IMR-90 (cell line): ENCODE measurements at regions not wholly inside any gene's neighbourhood (a gene's known extent, or its start where the extent isn't known, plus 50 kb on each side); places are given as distances from the start of the nearest gene placed in this dataset.

Source experiments
- ATAC-seq: fragments of 200-7000 bp; cut with Tn5 transposase; 2 replicates; pipeline ENCODE4 v1.9.1; 2020; ENCODE audit warnings: low read depth, mild to moderate bottlenecking, moderate library complexity
- BruUV-seq: library from RNA; stranded (reverse); fragments of 400-500 nt; replicated peaks from 2 replicates; lab custom pipeline; 2021; lab: Mats Ljungman, UMichigan
- CTCF ChIA-PET: fragments of 300-600 bp; formaldehyde crosslinking; extraction: SDS; loops from one replicate; lab custom pipeline; 2021; ENCODE audit warnings: antibody characterized with exemption; lab: Yijun Ruan, JAX
- POLR2A ChIA-PET: fragments of 300-600 bp; sonication (Branson Sonifier 250); formaldehyde crosslinking; loops from one replicate; lab custom pipeline; 2022; ENCODE audit warnings: antibody characterized with exemption; ENCODE audit not compliant: unreplicated experiment; lab: Charles Lee
- DNase-seq: peaks from one replicate; pipeline ENCODE4 v3.0.0; 2013
- H2AFZ ChIP-seq: replicated peaks from 2 replicates; pipeline ENCODE3; 2013; ENCODE audit warnings: low read length, mild to moderate bottlenecking; ENCODE audit not compliant: poor library complexity
- H2AK5ac ChIP-seq: 2 replicates; pipeline ENCODE4 v1.6.1; 2013; ENCODE audit warnings: low read depth, low read length, inconsistent platforms
- H2AK9ac ChIP-seq: replicated peaks from 2 replicates; pipeline ENCODE3; 2013; ENCODE audit warnings: mild to moderate bottlenecking, low read depth, low read length, moderate library complexity; ENCODE audit not compliant: poor library complexity
- H2BK120ac ChIP-seq: 2 replicates; pipeline ENCODE4 v1.6.1; 2013; ENCODE audit warnings: low read depth, low read length, inconsistent platforms
- H2BK15ac ChIP-seq: 3 replicates; pipeline ENCODE4 v1.6.1; 2013; ENCODE audit warnings: low read depth, low read length, inconsistent platforms
- H2BK20ac ChIP-seq: 2 replicates; pipeline ENCODE4 v1.6.1; 2013; ENCODE audit warnings: low read depth, mild to moderate bottlenecking, inconsistent platforms, low read length, moderate library complexity
- H2BK5ac ChIP-seq: 2 replicates; pipeline ENCODE4 v1.6.1; 2013; ENCODE audit warnings: mild to moderate bottlenecking, low read depth, low read length, inconsistent platforms; ENCODE audit not compliant: poor library complexity, severe bottlenecking
- H3K14ac ChIP-seq: replicated peaks from 2 replicates; pipeline ENCODE4 v1.6.1; 2013; ENCODE audit warnings: low read depth, low read length, inconsistent platforms
- H3K18ac ChIP-seq: 2 replicates; pipeline ENCODE4 v1.6.1; 2013; ENCODE audit warnings: low read depth, low read length, control low read depth
- H3K23ac ChIP-seq: 2 replicates; pipeline ENCODE4 v1.6.1; 2013; ENCODE audit warnings: low read depth, low read length, inconsistent platforms
- H3K27ac ChIP-seq: 2 replicates; pipeline ENCODE4 v1.5.1; 2013; ENCODE audit warnings: mild to moderate bottlenecking, control low read depth, low read length; ENCODE audit not compliant: insufficient read depth
- H3K27me3 ChIP-seq: 2 replicates; pipeline ENCODE4 v1.6.1; 2013; ENCODE audit warnings: low read length; ENCODE audit not compliant: control insufficient read depth, insufficient read depth
- H3K36me3 ChIP-seq: 2 replicates; pipeline ENCODE4 v1.6.1; 2013; ENCODE audit warnings: low read length, mixed read lengths; ENCODE audit not compliant: control insufficient read depth, insufficient read depth
- H3K4ac ChIP-seq: 2 replicates; pipeline ENCODE4 v1.6.1; 2013; ENCODE audit warnings: low read depth, low read length, inconsistent platforms
- H3K4me1 ChIP-seq: 2 replicates; pipeline ENCODE4 v1.6.1; 2013; ENCODE audit warnings: low read length, mixed read lengths; ENCODE audit not compliant: control insufficient read depth, insufficient read depth
- H3K4me2 ChIP-seq: 2 replicates; pipeline ENCODE4 v1.6.1; 2013; ENCODE audit warnings: low read depth, mild to moderate bottlenecking, control low read depth, low read length, moderate library complexity
- H3K4me3 ChIP-seq: 2 replicates; pipeline ENCODE4 v1.5.1; 2013; ENCODE audit warnings: low read depth, mild to moderate bottlenecking, control low read depth, low read length, moderate library complexity; ENCODE audit not compliant: insufficient read depth
- H3K56ac ChIP-seq: 2 replicates; pipeline ENCODE4 v1.6.1; 2013; ENCODE audit warnings: low read length, inconsistent platforms; ENCODE audit not compliant: insufficient read depth; ENCODE audit errors: extremely low read depth
- H3K79me1 ChIP-seq, 2 experiments: 2 replicates each; pipeline ENCODE4 v1.6.1; 2013; ENCODE audit warnings: low read length in 2 of 2, inconsistent platforms in 1 of 2, low read depth in 1 of 2
- H3K9ac ChIP-seq: 2 replicates; pipeline ENCODE4 v1.6.1; 2013; ENCODE audit warnings: low read depth, low read length, control low read depth
- H3K9me1 ChIP-seq: 2 replicates; pipeline ENCODE4 v1.6.1; 2013; ENCODE audit warnings: low read length, inconsistent platforms; ENCODE audit not compliant: insufficient read depth
- H3K9me3 ChIP-seq: 2 replicates; pipeline ENCODE4 v1.6.1; 2013; ENCODE audit warnings: low read length; ENCODE audit not compliant: control insufficient read depth, insufficient read depth
- H4K20me1 ChIP-seq: 2 replicates; pipeline ENCODE4 v1.6.1; 2013; ENCODE audit warnings: low read length, inconsistent platforms; ENCODE audit not compliant: insufficient read depth
- H4K5ac ChIP-seq: 2 replicates; pipeline ENCODE4 v1.6.1; 2013; ENCODE audit warnings: mild to moderate bottlenecking, low read depth, low read length, control low read depth
- H4K8ac ChIP-seq, 2 experiments: 2 replicates each; pipeline ENCODE4 v1.6.1; 2013; ENCODE audit warnings: low read depth in 2 of 2, low read length in 2 of 2, control low read depth in 1 of 2, inconsistent platforms in 1 of 2
- H4K91ac ChIP-seq: 2 replicates; pipeline ENCODE4 v1.6.1; 2013; ENCODE audit warnings: low read depth, low read length, inconsistent platforms; ENCODE audit not compliant: insufficient read depth
- BHLHE40 ChIP-seq: fragments of 150-350 bp; IDR thresholded peaks from 2 replicates; pipeline ENCODE4 v1.6.1; 2016; ENCODE audit warnings: mild to moderate bottlenecking, low read depth, low read length
- CHD1 ChIP-seq: IDR thresholded peaks from 2 replicates; pipeline ENCODE4 v1.6.1; 2012; ENCODE audit warnings: low read depth, low read length, improper control_type of control experiment
- CTCF ChIP-seq: conservative IDR thresholded peaks from 2 replicates; pipeline ENCODE4 v1.5.1; 2012; ENCODE audit warnings: mild to moderate bottlenecking, low read depth, low read length, improper control_type of control experiment
- ELK1 ChIP-seq: fragments of 150-350 bp; IDR thresholded peaks from 2 replicates; pipeline ENCODE4 v1.6.1; 2016; ENCODE audit warnings: low read depth, mild to moderate bottlenecking, low read length, moderate library complexity, borderline replicate concordance
- FOS ChIP-seq: fragments of 150-350 bp; IDR thresholded peaks from 2 replicates; pipeline ENCODE4 v1.6.1; 2016; ENCODE audit warnings: low read depth, low read length
- MAFK ChIP-seq: IDR thresholded peaks from 2 replicates; pipeline ENCODE4 v1.6.1; 2012; ENCODE audit warnings: low read depth, low read length, improper control_type of control experiment
- MAZ ChIP-seq: IDR thresholded peaks from 2 replicates; pipeline ENCODE4 v1.6.1; 2012; ENCODE audit warnings: low read depth, mild to moderate bottlenecking, low read length, improper control_type of control experiment, moderate library complexity, borderline replicate concordance
- NFE2L2 ChIP-seq: fragments of 150-350 bp; IDR thresholded peaks from 2 replicates; pipeline ENCODE4 v1.6.1; 2016; ENCODE audit warnings: low read depth, mild to moderate bottlenecking, low read length
- RAD21 ChIP-seq: IDR thresholded peaks from 2 replicates; pipeline ENCODE4 v1.6.1; 2012; ENCODE audit warnings: low read length, improper control_type of control experiment
- RCOR1 ChIP-seq: IDR thresholded peaks from 2 replicates; pipeline ENCODE4 v1.6.1; 2012; ENCODE audit warnings: mild to moderate bottlenecking, low read length, improper control_type of control experiment; ENCODE audit not compliant: insufficient replicate concordance
- RFX5 ChIP-seq: IDR thresholded peaks from 2 replicates; pipeline ENCODE4 v1.8.0; 2012; ENCODE audit warnings: low read depth, mild to moderate bottlenecking, low read length, moderate library complexity
- SMC3 ChIP-seq: fragments of 150-350 bp; IDR thresholded peaks from 2 replicates; pipeline ENCODE4 v1.6.1; 2016; ENCODE audit warnings: low read depth, mild to moderate bottlenecking, antibody characterized with exemption, low read length, moderate library complexity
- USF2 ChIP-seq: fragments of 150-350 bp; IDR thresholded peaks from 2 replicates; pipeline ENCODE4 v1.6.1; 2017; ENCODE audit warnings: mild to moderate bottlenecking, antibody characterized with exemption, low read length, low read depth
- WGBS, 2 experiments: methylation state at CpG; one replicate each; pipeline versions ENCODE4 v1.1.5 to v1.1.7; 2013; ENCODE audit warnings: missing lambda C conversion rate in 2 of 2; ENCODE audit not compliant: insufficient read length in 1 of 2; ENCODE audit errors: extremely low coverage in 2 of 2; 5-methylcytosine and 5-hydroxymethylcytosine counted together
- dilution Hi-C: fragments of 300-500 bp; cut with HindIII; formaldehyde crosslinking; loops from one replicate; pipeline ENCODE4 v1.14.3; 2018; ENCODE audit warnings: low sequenced_read_pairs; ENCODE audit not compliant: unreplicated experiment
- in situ Hi-C: fragments of 300-500 bp; cut with MboI; formaldehyde crosslinking; loops from 3 replicates; pipeline ENCODE4 v1.14.3; 2019; ENCODE audit warnings: low sequenced_read_pairs, inconsistent platforms, mixed read lengths
- intact Hi-C: fragments of 100-400 bp; cut with micrococcal nuclease; formaldehyde crosslinking; loops from 2 replicates; pipeline ENCODE4 v1.10.0; 2022

DNA sequence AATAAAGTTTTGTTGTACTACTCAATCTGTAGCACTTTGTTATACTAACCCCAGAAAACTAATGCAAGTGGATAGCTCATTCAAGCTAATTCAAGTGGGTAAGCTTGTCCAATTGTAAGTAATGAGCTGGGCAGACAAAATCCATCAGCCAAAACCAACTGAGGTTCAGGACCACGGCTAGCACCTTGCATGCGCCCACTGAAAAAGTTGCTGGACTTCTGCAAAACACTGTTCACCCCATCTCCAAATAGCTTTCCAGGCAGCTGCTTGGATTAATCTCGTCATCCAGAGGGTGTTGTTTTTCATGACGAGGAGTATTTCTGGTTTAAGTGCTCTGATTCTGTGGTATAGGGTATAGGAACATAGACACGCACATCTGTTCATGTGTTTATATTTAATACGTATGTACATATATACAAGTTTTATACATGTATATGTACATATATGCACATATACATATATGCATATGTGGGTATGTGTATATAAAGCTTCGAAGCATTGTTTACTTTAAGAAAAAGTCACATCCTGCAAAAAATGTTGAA is 307.5 kb downstream of the GALR1 start:
- dilution Hi-C loops, result no loop called here
- TF ChIP-seq MAZ, result no peak
- TF ChIP-seq SMC3, result no peak
- no peak for TF ChIP-seq USF2
- no peak for TF ChIP-seq CHD1
- no peak for TF ChIP-seq MAFK
- TF ChIP-seq BHLHE40, result no peak
- TF ChIP-seq RAD21, result no peak
- TF ChIP-seq FOS, result no peak
- no peak for TF ChIP-seq NFE2L2
- TF ChIP-seq RCOR1, result no peak
- no peak for TF ChIP-seq ELK1
- no peak for TF ChIP-seq RFX5
- TF ChIP-seq CTCF, result no peak
- in situ Hi-C loops, result no loop called here

More for the DNA sequence above, 307.5 kb downstream of the GALR1 start:
- Histone ChIP-seq H3K4me2 (no peak overlapping the region), H3K4me3 (no peak overlapping the region), H4K8ac (no peak overlapping the region), H4K20me1 (no peaks in the 10 kb centered on the region), H2AFZ (no peak overlapping the region), H4K91ac (no peak overlapping the region), H3K36me3 (no peaks in the 10 kb centered on the region), H2AK9ac (no peak overlapping the region), H4K5ac (no peak overlapping the region), H3K23ac (no peak overlapping the region), H3K9ac (no peak overlapping the region), H2AK5ac (no peak overlapping the region), H2BK120ac (no peak overlapping the region), H2BK15ac (no peak overlapping the region), H3K4ac (no peak overlapping the region), H3K9me1 (no peaks in the 10 kb centered on the region), H3K4me1 (no peaks in the 10 kb centered on the region), H3K9me3 (peaks cover 22% of the 10 kb centered on the region), H2BK5ac (no peak overlapping the region), H3K79me1 (no peaks in the 10 kb centered on the region), H3K14ac (no peak overlapping the region), H3K27me3 (no peaks in the 10 kb centered on the region), H3K18ac (no peak overlapping the region), H3K27ac (no peak overlapping the region), H2BK20ac (no peak overlapping the region), H3K56ac (no peak overlapping the region)
- WGBS, 2 experiments, result no CpG with 5 or more reads among the region's 7 CpGs
- ATAC-seq (no peak), DNase-seq (no peak)
- CTCF ChIA-PET, result no interaction called here
- no TSS peak for BruUV-seq
- POLR2A ChIA-PET, result no interaction called here
- intact Hi-C loops, result no loop called here
